HG02763 (cell line): ENCODE measurements at regions not wholly inside any gene's neighbourhood (a gene's known extent, or its start where the extent isn't known, plus 50 kb on each side); places are given as distances from the start of the nearest gene placed in this dataset.
A peak's percentile ranks its signal among the peaks of the same experiment; 100 is the strongest.
"Not testable (repeated sequence)": the region's sequence is repeated elsewhere in the genome, so short reads cannot be mapped to it uniquely, and the experiment has no call there.

Experiments used
- ATAC-seq: cut with Tn5 transposase; IDR thresholded peaks from one replicate; pipeline ENCODE4 v1.9.1; 2021; ENCODE audit warnings: mild to moderate bottlenecking, moderate library complexity; ENCODE audit not compliant: unreplicated experiment

DNA sequence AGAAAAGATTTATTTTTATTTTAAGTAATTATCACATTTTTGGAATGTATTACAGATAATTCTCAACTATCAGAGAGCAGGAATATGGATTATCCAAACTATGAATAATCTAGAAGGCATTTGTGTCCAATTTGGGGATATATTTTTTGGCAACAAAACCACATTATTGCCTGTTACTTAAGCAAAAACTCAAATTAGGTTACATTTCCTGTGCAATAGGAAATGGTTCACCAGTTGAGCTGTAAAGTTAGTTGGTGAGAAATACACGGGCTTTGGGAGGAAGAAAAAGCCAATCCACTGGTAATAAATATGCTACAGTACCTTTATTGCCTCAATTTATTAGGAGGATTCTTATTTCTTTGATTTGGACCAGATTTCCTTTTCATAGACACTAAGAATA, 1075.2 kb downstream of the PCDH9 start:
- ATAC-seq, result no peak

DNA sequence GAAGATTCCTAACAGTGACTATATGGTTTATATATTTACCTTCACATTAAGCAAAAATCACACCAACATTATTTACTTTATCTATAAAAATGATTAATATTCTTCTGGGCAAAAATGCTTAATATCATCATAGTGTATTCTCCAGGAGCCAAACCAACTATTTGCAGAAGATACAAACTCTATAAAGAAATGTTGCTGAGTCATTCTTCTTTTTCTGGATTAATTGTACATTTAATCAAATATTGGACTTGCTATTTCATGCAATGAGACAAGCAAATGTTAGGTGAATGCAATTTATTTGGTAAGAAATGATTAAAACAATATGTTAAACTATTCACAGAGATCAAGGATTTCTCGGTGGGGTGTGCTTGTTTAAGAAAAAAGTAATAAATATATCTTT, 1075.8 kb downstream of the PCDH9 start:
- no peak for ATAC-seq

GRCh38 chr13:66152596-66152995, 1077.5 kb downstream of the PCDH9 start:
- no peak for ATAC-seq

DNA sequence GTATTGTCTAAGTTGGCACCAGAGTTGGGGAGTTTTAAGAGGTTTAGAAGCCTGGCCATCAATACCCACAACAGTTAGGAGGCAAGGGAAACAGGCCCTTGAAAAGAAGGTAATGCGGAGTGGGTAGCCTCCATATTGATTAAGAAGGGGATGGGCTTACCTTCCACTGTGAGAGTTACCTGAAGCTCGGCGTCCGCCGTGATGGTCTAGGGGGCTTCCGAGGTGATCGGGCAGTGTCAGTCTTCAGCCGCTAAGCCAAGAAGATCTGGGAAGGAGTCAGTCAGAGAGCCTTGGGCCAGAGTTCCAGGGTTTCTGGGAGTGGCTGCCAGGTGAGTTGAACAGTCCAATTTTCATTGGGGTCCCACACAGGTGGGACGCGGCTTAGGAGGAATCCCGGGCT, 1085.8 kb downstream of the PCDH9 start:
- ATAC-seq, result not testable (repeated sequence)

GRCh38 chr13:66139701-66140100, 1090.4 kb downstream of the PCDH9 start:
- no peak for ATAC-seq

GRCh38 chr13:66139250-66139649, 1090.9 kb downstream of the PCDH9 start:
- ATAC-seq, result no peak

DNA sequence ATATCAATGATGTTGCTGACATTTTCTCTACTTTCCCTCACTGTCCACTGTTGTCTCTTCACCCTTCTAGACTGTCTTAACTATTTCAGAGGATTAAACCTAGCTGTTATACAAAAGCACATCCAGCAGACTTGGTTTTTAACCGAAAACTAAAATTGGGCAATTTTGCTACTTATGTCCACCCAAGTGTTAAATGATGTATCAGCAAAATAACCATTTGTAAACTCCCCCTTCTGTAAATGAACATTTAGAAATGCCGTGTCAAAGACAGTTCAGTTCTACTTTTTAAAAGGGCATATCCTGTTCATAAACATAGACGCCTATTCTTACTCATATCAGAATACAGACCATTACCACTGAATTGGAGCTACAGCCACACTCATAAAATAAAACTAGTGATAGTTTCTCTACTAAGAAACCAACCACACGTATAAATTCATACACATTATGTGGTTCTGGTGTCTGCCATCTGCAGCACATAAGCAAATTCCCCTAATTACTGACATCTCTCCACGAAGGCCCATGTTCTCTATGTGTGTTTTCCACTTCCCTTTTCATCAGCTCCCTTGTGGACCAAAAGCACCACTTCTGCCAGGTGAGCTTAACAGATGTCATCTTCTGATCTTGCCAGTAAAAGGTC, 1091.8 kb downstream of the PCDH9 start:
- peak; percentile 92 for ATAC-seq

GRCh38 chr13:66137384-66137783, 1092.8 kb downstream of the PCDH9 start:
- ATAC-seq, result no peak

- peak; percentile 91 for ATAC-seq
Measured at GRCh38 chr13:66128692-66129269, 1101.4 kb downstream of the PCDH9 start.

DNA sequence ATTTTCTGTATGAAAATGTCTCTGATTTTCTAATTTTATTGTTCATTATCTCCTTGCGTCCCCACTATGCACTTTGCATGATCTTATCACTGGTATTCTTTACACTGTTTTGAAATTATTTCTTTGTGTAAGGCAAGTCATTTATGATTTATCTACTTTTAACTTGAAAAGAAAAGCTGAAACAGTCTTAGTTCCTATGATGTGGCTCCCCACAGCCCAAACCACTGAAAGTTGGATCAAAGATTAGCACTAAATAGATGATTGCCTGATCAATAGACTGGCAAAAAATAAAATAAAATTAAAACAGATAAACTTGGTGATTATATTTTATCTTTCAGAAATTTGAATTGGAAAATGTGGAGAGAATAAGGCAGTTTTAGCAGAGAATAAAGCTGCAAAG, 1101.9 kb downstream of the PCDH9 start:
- no peak for ATAC-seq

DNA sequence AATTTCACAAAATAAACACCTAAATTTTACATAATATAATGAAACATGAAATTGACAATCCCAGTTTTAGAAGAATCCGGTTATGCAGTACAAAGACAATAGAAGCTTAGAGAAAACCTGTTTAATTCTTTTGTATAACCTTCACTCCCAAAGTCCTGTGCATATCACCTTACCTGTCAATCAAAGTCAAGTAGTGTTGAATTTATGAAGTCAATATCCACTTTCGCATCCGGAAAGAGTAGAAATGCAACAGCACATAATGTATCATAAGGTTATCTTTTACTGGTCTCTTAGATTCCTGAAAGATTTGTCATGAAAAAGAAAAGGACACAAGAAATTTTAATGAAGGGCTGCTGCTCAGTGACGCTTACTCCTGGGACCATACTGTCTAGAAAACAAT, 1112.6 kb downstream of the PCDH9 start:
- ATAC-seq, result no peak

DNA sequence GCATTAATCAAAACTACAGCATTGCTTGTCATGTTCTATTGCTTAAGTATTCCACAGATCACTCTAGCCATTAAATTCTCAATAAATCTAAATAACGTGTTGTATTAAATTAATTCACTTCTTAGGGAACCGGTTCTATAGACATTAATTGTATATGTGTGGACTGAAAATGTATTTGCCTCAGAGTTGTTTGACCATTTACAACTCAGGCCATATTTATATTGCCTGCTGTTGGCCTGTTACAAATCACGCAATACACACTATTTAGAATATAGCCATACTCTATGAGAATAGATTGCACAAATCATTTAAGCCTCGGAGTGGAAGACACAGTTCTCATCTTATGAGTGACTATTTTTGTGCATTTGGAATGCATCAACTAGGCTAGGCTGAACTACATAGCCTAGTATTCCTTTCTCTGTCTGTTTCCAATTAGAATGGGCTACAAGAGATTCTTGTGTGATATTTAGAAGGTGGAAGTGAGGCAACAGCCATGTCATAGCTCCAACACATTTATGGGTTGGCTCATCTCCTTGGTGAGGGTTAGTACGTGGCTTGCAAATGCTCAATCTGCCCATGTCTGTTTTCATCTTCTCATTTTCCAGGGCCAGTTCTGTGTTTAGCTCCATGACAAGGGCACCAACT, 1116.1 kb downstream of the PCDH9 start:
- ATAC-seq, result no peak

GRCh38 chr13:66111628-66112027, 1118.5 kb downstream of the PCDH9 start:
- ATAC-seq, result no peak

DNA sequence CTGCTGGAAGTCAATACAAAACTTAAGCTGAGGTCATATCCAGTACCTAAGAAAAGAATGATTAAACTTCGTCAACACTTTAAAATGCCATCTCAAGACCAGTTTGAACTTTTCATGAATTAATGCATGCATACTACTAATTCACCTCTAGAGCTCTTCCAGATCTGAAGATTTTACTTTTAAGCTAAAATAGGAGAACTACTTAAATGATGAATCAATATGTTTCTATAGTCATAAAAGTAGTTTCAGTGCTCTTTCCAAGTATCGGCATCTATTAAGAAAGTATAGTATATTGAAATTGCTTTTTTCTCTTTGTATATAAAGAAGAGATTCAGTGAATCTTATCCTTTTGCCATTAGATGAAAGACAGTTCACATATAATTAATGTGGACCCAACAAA, 1123.9 kb downstream of the PCDH9 start:
- no peak for ATAC-seq

- no peak for ATAC-seq
Measured at GRCh38 chr13:66102864-66103263, 1127.3 kb downstream of the PCDH9 start.

DNA sequence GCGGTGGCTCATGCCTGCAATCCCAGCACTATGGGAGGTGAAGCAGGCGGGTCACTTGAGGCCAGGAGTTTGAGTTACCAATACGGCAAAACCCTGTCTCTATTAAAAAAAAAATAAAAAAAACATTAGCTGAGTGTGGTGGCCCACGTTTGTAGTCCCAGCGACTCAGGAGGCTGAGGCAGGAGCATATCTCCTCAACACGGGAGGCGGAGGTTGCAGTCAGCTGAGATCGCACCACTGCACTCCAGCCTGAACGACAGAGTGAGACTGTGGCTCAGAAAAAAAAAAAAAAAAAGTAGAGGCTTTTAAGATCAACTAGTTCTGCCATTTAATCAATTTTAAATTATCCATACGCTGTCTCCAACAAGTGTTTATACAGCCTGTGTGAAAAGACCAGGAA, 1130.3 kb downstream of the PCDH9 start:
- ATAC-seq, result no peak

DNA sequence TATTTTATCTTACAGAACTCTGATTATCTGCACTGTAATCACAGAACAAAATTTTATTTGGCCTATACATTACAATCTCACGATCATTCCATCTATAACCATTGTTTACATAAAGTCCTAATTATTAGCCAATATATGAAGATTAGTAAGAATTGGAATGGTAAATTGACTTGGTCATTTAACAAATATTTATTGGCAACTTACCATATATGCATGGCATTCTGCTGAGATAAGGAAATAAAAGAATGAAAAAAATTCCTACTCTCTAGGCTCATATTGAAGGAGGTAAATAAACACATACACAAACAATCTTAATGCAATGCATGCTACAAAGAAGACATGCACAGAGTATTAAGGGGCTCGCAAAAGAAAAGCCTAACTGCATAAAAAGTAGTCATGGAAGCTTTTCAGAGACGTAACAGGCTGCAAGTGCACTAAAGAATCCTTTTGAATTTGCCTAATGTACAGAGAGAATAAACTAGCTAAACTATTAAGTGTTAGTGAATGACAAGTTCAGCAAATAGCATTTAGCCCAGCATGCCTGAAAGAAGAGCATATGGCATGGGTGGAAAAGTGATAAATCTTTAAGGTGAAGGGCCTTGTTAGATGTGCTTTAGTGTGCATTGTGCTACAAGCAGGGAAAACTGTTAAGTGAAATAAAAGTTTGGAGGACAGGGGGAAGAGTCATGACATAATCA, 1131.1 kb downstream of the PCDH9 start:
- no peak for ATAC-seq

DNA sequence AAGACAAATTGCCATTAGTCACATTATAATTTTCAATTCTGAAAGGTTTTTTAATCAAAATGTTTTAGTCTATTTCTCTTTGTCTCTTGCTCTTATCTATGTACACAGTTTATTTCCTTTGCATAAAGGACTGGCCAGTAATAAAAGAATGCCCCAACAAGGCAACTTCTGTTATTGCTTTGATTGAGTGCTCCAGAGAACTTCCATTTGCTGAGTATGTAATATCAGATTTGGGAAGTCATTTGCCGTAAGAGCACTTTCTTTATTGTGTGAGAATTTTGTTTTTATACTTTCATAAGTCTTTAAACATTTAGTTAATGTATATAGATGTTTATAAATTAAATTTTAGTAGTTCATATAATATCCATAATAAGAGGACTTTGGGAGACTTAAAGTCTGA, 1140.4 kb downstream of the PCDH9 start:
- ATAC-seq, result no peak

DNA sequence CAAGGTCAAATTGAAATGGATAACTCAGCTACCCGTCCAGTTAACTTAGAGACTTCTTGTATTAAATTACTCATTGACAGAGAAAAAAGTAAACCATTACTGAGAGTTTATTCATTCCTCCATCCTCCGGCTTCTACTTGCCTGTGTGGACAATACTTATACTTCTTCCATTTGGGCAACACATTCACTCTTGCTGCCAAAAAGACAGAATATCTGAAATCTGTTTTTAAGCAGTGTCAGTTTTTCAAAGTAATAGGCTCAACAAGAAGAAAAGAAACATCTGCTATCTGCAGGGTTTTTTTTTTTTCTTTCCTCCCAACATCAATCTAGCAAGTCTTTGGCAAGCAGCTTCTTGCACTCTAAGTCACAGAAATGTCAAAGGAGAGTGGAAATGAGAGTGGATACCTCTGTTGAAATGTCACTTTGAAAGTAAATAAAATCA, 1142.8 kb downstream of the PCDH9 start:
- no peak for ATAC-seq

- ATAC-seq, result no peak
Measured at GRCh38 chr13:66077132-66077689, 1152.9 kb downstream of the PCDH9 start.

- no peak for ATAC-seq
Measured at GRCh38 chr13:66076417-66076816, 1153.7 kb downstream of the PCDH9 start.
